IMR-90 (cell line): ENCODE measurements at regions not wholly inside any gene's neighbourhood (a gene's known extent, or its start where the extent isn't known, plus 50 kb on each side); places are given as distances from the start of the nearest gene placed in this dataset.

ENCODE experiments used
- ATAC-seq: fragments of 200-7000 bp; cut with Tn5 transposase; 2 replicates; pipeline ENCODE4 v1.9.1; 2020; ENCODE audit warnings: low read depth, mild to moderate bottlenecking, moderate library complexity
- BruUV-seq: library from RNA; stranded (reverse); fragments of 400-500 nt; replicated peaks from 2 replicates; lab custom pipeline; 2021; lab: Mats Ljungman, UMichigan
- CTCF ChIA-PET: fragments of 300-600 bp; formaldehyde crosslinking; extraction: SDS; loops from one replicate; lab custom pipeline; 2021; ENCODE audit warnings: antibody characterized with exemption; lab: Yijun Ruan, JAX
- POLR2A ChIA-PET: fragments of 300-600 bp; sonication (Branson Sonifier 250); formaldehyde crosslinking; loops from one replicate; lab custom pipeline; 2022; ENCODE audit warnings: antibody characterized with exemption; ENCODE audit not compliant: unreplicated experiment; lab: Charles Lee
- DNase-seq: peaks from one replicate; pipeline ENCODE4 v3.0.0; 2013
- H2AFZ ChIP-seq: replicated peaks from 2 replicates; pipeline ENCODE3; 2013; ENCODE audit warnings: low read length, mild to moderate bottlenecking; ENCODE audit not compliant: poor library complexity
- H2AK5ac ChIP-seq: 2 replicates; pipeline ENCODE4 v1.6.1; 2013; ENCODE audit warnings: low read depth, low read length, inconsistent platforms
- H2AK9ac ChIP-seq: replicated peaks from 2 replicates; pipeline ENCODE3; 2013; ENCODE audit warnings: mild to moderate bottlenecking, low read depth, low read length, moderate library complexity; ENCODE audit not compliant: poor library complexity
- H2BK120ac ChIP-seq: 2 replicates; pipeline ENCODE4 v1.6.1; 2013; ENCODE audit warnings: low read depth, low read length, inconsistent platforms
- H2BK15ac ChIP-seq: 3 replicates; pipeline ENCODE4 v1.6.1; 2013; ENCODE audit warnings: low read depth, low read length, inconsistent platforms
- H2BK20ac ChIP-seq: 2 replicates; pipeline ENCODE4 v1.6.1; 2013; ENCODE audit warnings: low read depth, mild to moderate bottlenecking, inconsistent platforms, low read length, moderate library complexity
- H2BK5ac ChIP-seq: 2 replicates; pipeline ENCODE4 v1.6.1; 2013; ENCODE audit warnings: mild to moderate bottlenecking, low read depth, low read length, inconsistent platforms; ENCODE audit not compliant: poor library complexity, severe bottlenecking
- H3K14ac ChIP-seq: replicated peaks from 2 replicates; pipeline ENCODE4 v1.6.1; 2013; ENCODE audit warnings: low read depth, low read length, inconsistent platforms
- H3K18ac ChIP-seq: 2 replicates; pipeline ENCODE4 v1.6.1; 2013; ENCODE audit warnings: low read depth, low read length, control low read depth
- H3K23ac ChIP-seq: 2 replicates; pipeline ENCODE4 v1.6.1; 2013; ENCODE audit warnings: low read depth, low read length, inconsistent platforms
- H3K27ac ChIP-seq: 2 replicates; pipeline ENCODE4 v1.5.1; 2013; ENCODE audit warnings: mild to moderate bottlenecking, control low read depth, low read length; ENCODE audit not compliant: insufficient read depth
- H3K27me3 ChIP-seq: 2 replicates; pipeline ENCODE4 v1.6.1; 2013; ENCODE audit warnings: low read length; ENCODE audit not compliant: control insufficient read depth, insufficient read depth
- H3K36me3 ChIP-seq: 2 replicates; pipeline ENCODE4 v1.6.1; 2013; ENCODE audit warnings: low read length, mixed read lengths; ENCODE audit not compliant: control insufficient read depth, insufficient read depth
- H3K4ac ChIP-seq: 2 replicates; pipeline ENCODE4 v1.6.1; 2013; ENCODE audit warnings: low read depth, low read length, inconsistent platforms
- H3K4me1 ChIP-seq: 2 replicates; pipeline ENCODE4 v1.6.1; 2013; ENCODE audit warnings: low read length, mixed read lengths; ENCODE audit not compliant: control insufficient read depth, insufficient read depth
- H3K4me2 ChIP-seq: 2 replicates; pipeline ENCODE4 v1.6.1; 2013; ENCODE audit warnings: low read depth, mild to moderate bottlenecking, control low read depth, low read length, moderate library complexity
- H3K4me3 ChIP-seq: 2 replicates; pipeline ENCODE4 v1.5.1; 2013; ENCODE audit warnings: low read depth, mild to moderate bottlenecking, control low read depth, low read length, moderate library complexity; ENCODE audit not compliant: insufficient read depth
- H3K56ac ChIP-seq: 2 replicates; pipeline ENCODE4 v1.6.1; 2013; ENCODE audit warnings: low read length, inconsistent platforms; ENCODE audit not compliant: insufficient read depth; ENCODE audit errors: extremely low read depth
- H3K79me1 ChIP-seq, 2 experiments: 2 replicates each; pipeline ENCODE4 v1.6.1; 2013; ENCODE audit warnings: low read length in 2 of 2, inconsistent platforms in 1 of 2, low read depth in 1 of 2
- H3K9ac ChIP-seq: 2 replicates; pipeline ENCODE4 v1.6.1; 2013; ENCODE audit warnings: low read depth, low read length, control low read depth
- H3K9me1 ChIP-seq: 2 replicates; pipeline ENCODE4 v1.6.1; 2013; ENCODE audit warnings: low read length, inconsistent platforms; ENCODE audit not compliant: insufficient read depth
- H3K9me3 ChIP-seq: 2 replicates; pipeline ENCODE4 v1.6.1; 2013; ENCODE audit warnings: low read length; ENCODE audit not compliant: control insufficient read depth, insufficient read depth
- H4K20me1 ChIP-seq: 2 replicates; pipeline ENCODE4 v1.6.1; 2013; ENCODE audit warnings: low read length, inconsistent platforms; ENCODE audit not compliant: insufficient read depth
- H4K5ac ChIP-seq: 2 replicates; pipeline ENCODE4 v1.6.1; 2013; ENCODE audit warnings: mild to moderate bottlenecking, low read depth, low read length, control low read depth
- H4K8ac ChIP-seq, 2 experiments: 2 replicates each; pipeline ENCODE4 v1.6.1; 2013; ENCODE audit warnings: low read depth in 2 of 2, low read length in 2 of 2, control low read depth in 1 of 2, inconsistent platforms in 1 of 2
- H4K91ac ChIP-seq: 2 replicates; pipeline ENCODE4 v1.6.1; 2013; ENCODE audit warnings: low read depth, low read length, inconsistent platforms; ENCODE audit not compliant: insufficient read depth
- POLR2A ChIP-seq: IDR thresholded peaks from 2 replicates; pipeline ENCODE4 v1.6.1; 2012; ENCODE audit warnings: mild to moderate bottlenecking, low read depth, low read length
- RAD21 ChIP-seq: IDR thresholded peaks from 2 replicates; pipeline ENCODE4 v1.6.1; 2012; ENCODE audit warnings: low read length, improper control_type of control experiment
- WGBS, 2 experiments: methylation state at CpG; one replicate each; pipeline versions ENCODE4 v1.1.5 to v1.1.7; 2013; ENCODE audit warnings: missing lambda C conversion rate in 2 of 2; ENCODE audit not compliant: insufficient read length in 1 of 2; ENCODE audit errors: extremely low coverage in 2 of 2; 5-methylcytosine and 5-hydroxymethylcytosine counted together
- dilution Hi-C: fragments of 300-500 bp; cut with HindIII; formaldehyde crosslinking; loops from one replicate; pipeline ENCODE4 v1.14.3; 2018; ENCODE audit warnings: low sequenced_read_pairs; ENCODE audit not compliant: unreplicated experiment
- in situ Hi-C: fragments of 300-500 bp; cut with MboI; formaldehyde crosslinking; loops from 3 replicates; pipeline ENCODE4 v1.14.3; 2019; ENCODE audit warnings: low sequenced_read_pairs, inconsistent platforms, mixed read lengths
- intact Hi-C: fragments of 100-400 bp; cut with micrococcal nuclease; formaldehyde crosslinking; loops from 2 replicates; pipeline ENCODE4 v1.10.0; 2022

DNA sequence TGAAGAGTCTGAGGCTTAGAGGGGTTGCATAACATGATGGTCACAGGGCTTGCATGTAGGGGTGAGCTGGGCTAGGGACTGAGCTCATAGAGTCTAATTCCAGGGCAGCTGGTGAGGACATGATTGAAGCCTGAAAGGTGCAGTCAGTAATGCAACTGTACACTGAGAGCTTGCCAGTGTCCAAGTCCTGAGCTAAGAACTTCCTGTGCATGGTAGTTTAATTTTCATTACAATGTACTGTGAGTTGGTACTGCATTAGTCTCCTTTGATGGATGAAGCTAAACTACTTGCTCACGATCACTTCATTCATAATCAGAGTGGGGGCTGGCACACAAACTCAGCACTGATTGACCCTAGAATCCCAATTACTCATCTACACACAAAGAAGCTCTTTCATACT, 156.4 kb upstream of the CRBN start:
- dilution Hi-C loops: no loop called here
- Histone ChIP-seq H2BK20ac (no peak overlapping the region), H3K4ac (no peak overlapping the region), H3K23ac (no peak overlapping the region), H3K36me3 (no peaks in the 10 kb centered on the region), H2AFZ (no peak overlapping the region), H2AK5ac (no peak overlapping the region), H3K4me1 (no peaks in the 10 kb centered on the region), H3K9me1 (no peaks in the 10 kb centered on the region), H2BK120ac (no peak overlapping the region), H3K14ac (no peak overlapping the region), H3K79me1 (no peaks in the 10 kb centered on the region), H4K5ac (no peak overlapping the region), H2BK5ac (no peak overlapping the region), H3K4me2 (no peak overlapping the region), H4K20me1 (no peaks in the 10 kb centered on the region), H3K9me3 (peaks cover 12% of the 10 kb centered on the region), H2BK15ac (no peak overlapping the region), H2AK9ac (no peak overlapping the region), H3K56ac (no peak overlapping the region), H4K8ac (no peak overlapping the region), H3K27me3 (no peaks in the 10 kb centered on the region), H3K18ac (no peak overlapping the region), H3K27ac (no peak overlapping the region), H4K91ac (no peak overlapping the region), H3K4me3 (no peak overlapping the region), H3K9ac (no peak overlapping the region)
- intact Hi-C loops: no loop called here
- WGBS, 2 experiments: no CpG with 5 or more reads among the region's 1 CpG
- ChIA-PET POLR2A (no interaction called here), CTCF (no interaction called here)
- no peak for ATAC-seq
- no TSS peak for BruUV-seq
- no peak for TF ChIP-seq RAD21
- TF ChIP-seq POLR2A: no peak
- DNase-seq: no peak
- in situ Hi-C loops: no loop called here
